BE2C (cell line): ENCODE measurements at regions not wholly inside any gene's neighbourhood (a gene's known extent, or its start where the extent isn't known, plus 50 kb on each side); places are given as distances from the start of the nearest gene placed in this dataset.

ENCODE experiments used
- DNase-seq: peaks from one replicate; pipeline ENCODE4 v3.0.0-alpha.2; 2020
- H3K27me3 ChIP-seq: fragments of 250-450 bp; sonication (Bioruptor Pico); 2 replicates; pipeline ENCODE4 v1.5.1; 2020; ENCODE audit warnings: mild to moderate bottlenecking
- H3K36me3 ChIP-seq: fragments of 250-450 bp; sonication (Bioruptor Pico); 2 replicates; pipeline ENCODE4 v1.5.1; 2020; ENCODE audit warnings: mild to moderate bottlenecking
- H3K4me1 ChIP-seq: fragments of 250-450 bp; sonication (Bioruptor Pico); 2 replicates; pipeline ENCODE4 v1.5.1; 2020
- H3K4me3 ChIP-seq: 2 replicates; pipeline ENCODE4 v1.5.1; 2011; ENCODE audit warnings: low read depth, low read length
- H3K9me3 ChIP-seq: fragments of 250-450 bp; sonication (Bioruptor Pico); 2 replicates; pipeline ENCODE4 v1.5.1; 2020
- TF ChIP-seq, protein P1 (sequence below): IDR thresholded peaks from 2 replicates; pipeline ENCODE4 v1.5.1; 2012; ENCODE audit warnings: mild to moderate bottlenecking, low read depth, low read length

DNA sequence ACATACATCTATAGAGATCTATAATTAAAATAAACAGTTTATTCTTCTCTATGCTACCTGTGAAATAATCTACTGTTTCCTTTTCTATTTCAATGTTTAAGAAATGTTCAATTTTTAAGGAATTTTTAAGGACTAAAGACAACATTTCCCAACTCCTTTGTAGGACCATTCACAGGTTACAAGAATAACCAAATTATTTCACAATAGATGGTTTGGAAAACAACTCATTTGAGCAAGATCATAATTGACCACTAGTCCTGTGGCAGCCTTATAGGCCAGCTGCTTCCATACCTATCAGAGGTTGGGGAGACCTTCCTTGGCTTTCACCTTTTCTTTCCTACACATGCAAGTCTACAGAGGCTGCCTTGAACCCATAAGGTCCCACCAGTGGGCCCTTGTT lies 193.7 kb downstream of the TTC39B start:
- H3K4me1 ChIP-seq = no peaks in the 10 kb centered on the region
- H3K27me3 ChIP-seq = no peaks in the 10 kb centered on the region
- no peak for DNase-seq
- no peaks in the 10 kb centered on the region for H3K9me3 ChIP-seq
- no peaks in the 10 kb centered on the region for H3K36me3 ChIP-seq
- TF ChIP-seq, protein P1, sequence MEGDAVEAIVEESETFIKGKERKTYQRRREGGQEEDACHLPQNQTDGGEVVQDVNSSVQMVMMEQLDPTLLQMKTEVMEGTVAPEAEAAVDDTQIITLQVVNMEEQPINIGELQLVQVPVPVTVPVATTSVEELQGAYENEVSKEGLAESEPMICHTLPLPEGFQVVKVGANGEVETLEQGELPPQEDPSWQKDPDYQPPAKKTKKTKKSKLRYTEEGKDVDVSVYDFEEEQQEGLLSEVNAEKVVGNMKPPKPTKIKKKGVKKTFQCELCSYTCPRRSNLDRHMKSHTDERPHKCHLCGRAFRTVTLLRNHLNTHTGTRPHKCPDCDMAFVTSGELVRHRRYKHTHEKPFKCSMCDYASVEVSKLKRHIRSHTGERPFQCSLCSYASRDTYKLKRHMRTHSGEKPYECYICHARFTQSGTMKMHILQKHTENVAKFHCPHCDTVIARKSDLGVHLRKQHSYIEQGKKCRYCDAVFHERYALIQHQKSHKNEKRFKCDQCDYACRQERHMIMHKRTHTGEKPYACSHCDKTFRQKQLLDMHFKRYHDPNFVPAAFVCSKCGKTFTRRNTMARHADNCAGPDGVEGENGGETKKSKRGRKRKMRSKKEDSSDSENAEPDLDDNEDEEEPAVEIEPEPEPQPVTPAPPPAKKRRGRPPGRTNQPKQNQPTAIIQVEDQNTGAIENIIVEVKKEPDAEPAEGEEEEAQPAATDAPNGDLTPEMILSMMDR = no peak
- H3K4me3 ChIP-seq = no peak overlapping the region

DNA sequence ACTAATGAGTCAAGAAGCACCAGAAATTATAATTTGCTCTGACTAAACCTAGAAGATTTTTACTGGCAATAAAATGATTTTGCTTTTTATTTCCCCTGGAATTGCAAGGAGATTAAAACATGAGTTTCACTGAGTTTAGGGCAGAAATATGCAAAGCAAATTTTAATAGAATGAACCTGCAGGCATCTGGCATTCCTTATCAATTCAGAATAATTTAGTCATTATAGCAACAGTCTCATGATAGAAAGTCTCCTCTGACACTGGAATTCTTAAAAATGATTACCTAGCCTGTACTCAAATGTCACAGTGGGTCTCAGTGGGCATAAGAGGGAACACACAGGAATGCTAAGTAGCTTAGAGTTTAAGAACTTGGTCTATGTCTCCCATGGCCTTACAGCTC lies 195.9 kb downstream of the TTC39B start:
- H3K36me3 ChIP-seq = no peaks in the 10 kb centered on the region
- H3K9me3 ChIP-seq = no peaks in the 10 kb centered on the region
- no peaks in the 10 kb centered on the region for H3K27me3 ChIP-seq
- no peak for DNase-seq
- H3K4me1 ChIP-seq = no peaks in the 10 kb centered on the region
- TF ChIP-seq, protein P1 = no peak
- no peak overlapping the region for H3K4me3 ChIP-seq

DNA sequence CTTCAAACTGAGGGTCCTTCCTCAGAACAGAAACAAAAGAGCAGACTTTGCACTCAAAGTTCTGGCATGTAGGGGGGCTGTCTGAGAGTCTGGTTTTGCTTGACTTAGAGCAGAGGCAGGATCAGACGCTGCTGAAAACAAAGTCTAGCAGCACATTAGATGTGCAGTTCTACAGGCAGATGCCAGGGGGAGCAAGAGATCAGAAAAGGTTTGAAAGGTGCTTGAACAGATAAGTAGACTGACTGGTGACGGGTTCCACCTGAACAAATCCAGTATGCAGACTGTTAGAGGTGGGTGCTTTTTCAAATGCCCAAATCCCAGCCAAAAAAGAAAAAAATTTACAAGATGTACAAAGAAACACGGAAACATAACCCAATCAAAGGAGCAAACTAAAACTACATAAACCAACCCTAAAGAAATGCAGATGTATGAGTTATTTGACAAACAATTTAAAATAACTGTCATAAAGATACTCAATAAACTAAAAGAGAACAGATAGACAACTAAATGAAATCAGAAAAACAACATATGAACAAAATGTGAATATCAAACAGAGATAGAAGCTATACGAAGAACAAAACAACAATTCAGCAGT lies 194.7 kb upstream of the FREM1 start:
- Histone ChIP-seq H3K9me3 (no peaks in the 10 kb centered on the region), H3K36me3 (no peaks in the 10 kb centered on the region), H3K4me1 (no peaks in the 10 kb centered on the region), H3K4me3 (no peak overlapping the region), H3K27me3 (no peaks in the 10 kb centered on the region)
- DNase-seq = peak; percentile 29
- TF ChIP-seq, protein P1 = peak; percentile 79

DNA sequence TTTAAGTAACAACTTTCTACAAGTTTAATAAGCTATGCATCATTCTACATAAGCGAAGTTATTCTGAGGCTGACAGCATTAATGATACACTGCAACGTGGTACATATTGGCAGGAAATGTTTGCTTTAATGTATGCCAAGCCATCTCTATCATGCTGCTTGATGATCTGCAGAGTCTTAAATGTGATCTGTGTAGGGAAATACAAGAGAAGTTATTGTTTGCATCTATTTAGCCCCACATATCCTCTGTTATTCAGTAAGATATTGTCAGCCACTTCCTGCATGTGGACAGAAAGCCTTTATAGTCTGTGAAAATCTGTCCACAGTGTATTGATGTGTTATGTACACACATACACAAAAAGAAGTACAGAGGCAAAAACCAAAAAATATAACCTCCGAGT lies 193.1 kb upstream of the FREM1 start:
- Histone ChIP-seq H3K4me3 (no peak overlapping the region), H3K27me3 (no peaks in the 10 kb centered on the region), H3K9me3 (no peaks in the 10 kb centered on the region), H3K4me1 (no peaks in the 10 kb centered on the region), H3K36me3 (no peaks in the 10 kb centered on the region)
- TF ChIP-seq, protein P1 = no peak
- DNase-seq = no peak

DNA sequence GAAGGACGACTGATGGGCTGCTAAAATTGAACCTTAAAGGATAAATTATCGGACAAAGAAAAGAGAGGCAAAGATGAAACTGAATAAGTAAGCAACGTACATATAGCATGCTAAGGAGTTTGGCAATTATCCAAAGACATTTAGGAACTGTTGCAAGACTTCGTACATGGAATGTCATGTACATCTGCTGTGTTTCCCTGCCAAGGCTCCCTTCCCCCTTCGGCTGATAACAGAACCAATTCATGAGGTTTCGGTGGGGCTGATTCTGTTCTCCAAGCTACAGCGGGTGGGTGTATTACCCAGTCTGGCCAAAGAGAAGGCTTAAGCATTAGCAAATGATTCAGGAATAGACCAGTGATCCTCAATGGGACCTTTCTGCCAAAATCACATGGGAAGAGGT lies 190.9 kb upstream of the FREM1 start:
- no peak overlapping the region for H3K4me3 ChIP-seq
- no peaks in the 10 kb centered on the region for H3K36me3 ChIP-seq
- no peak for DNase-seq
- no peaks in the 10 kb centered on the region for H3K9me3 ChIP-seq
- no peaks in the 10 kb centered on the region for H3K4me1 ChIP-seq
- no peaks in the 10 kb centered on the region; the same call in 1 of the 2 replicates for H3K27me3 ChIP-seq
- TF ChIP-seq, protein P1 = no peak

DNA sequence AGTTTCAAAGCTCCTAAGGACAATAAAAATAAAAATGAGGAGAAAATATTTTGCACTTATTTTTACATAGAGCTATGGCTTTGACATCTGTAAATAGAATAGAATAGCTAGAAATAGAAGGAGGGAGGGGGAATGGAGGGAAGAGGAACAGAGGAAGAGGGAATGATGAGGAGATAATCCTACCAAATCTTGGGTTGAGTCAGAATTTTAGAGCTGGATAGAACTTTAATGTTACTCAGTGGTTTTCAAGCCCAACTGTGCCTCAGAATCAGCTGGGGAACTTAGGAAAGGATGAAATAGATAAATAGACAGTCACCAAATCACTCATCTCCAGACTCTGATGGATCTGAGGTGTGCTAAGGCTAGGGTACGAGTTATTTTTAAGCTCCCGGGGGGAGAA lies 190.3 kb upstream of the FREM1 start:
- TF ChIP-seq, protein P1 = no peak
- Histone ChIP-seq H3K4me1 (no peaks in the 10 kb centered on the region), H3K9me3 (no peaks in the 10 kb centered on the region)

More for the DNA sequence above, 190.3 kb upstream of the FREM1 start:
- no peaks in the 10 kb centered on the region; the same call in 1 of the 2 replicates for H3K27me3 ChIP-seq
- H3K36me3 ChIP-seq = no peaks in the 10 kb centered on the region
- no peak for DNase-seq
- H3K4me3 ChIP-seq = no peak overlapping the region
